CD4-positive, alpha-beta T cell treated with Interferon gamma for 1 hour (primary cell): ENCODE measurements at regions not wholly inside any gene's neighbourhood (a gene's known extent, or its start where the extent isn't known, plus 50 kb on each side); places are given as distances from the start of the nearest gene placed in this dataset.
"Not testable (repeated sequence)": the region's sequence is repeated elsewhere in the genome, so short reads cannot be mapped to it uniquely, and the experiment has no call there.

Source experiments
- DNase-seq: peaks from one replicate; pipeline ENCODE4 v3.0.0-alpha.2; 2020

DNA sequence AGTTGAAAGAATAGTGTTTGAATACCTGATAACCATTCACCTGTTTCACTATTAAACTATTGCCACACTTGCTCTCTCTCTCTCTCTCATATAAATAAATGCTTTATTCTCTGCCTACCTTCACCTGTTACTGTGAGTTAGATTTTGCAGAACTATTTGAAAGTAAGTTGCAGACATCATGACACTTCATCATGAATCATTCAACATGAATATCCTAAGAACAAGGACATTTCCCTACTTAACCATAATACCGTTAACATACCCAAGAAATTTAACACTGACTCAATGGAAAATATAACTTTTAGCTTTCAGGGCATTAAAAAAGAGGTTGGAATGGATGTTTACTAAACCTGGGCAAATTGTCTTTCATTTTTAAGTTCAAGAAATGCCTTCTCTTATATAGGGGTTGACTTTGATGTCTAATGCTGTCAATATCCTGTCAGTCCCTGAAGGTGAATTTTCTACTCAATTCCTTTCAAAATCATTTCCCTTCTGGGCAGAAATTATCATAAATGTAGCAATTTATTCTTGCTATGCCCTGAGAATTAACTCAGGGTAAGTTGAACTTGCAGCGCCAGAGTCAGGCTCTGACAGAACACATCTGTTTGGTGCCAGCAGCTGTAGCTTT is 582.6 kb upstream of the TLE4 start:
- DNase-seq = no peak

DNA sequence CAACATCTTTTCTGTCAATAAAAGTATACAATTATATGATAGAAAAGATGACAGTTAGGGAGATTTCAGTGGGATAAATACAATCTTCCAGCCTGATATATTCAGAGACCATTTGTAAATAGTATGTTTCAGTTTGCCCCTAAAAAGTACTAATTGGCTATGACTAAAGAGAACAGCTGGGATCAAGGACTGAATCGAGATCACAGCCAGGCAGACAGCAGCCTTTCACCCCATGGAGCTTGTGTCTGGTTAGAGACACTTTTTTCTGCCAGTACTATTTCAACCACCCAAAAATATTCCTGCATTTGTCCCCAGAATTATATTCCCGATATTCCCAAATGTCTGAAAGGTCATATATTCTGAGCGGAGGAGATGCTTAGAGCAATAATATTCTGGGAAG is 577.3 kb upstream of the TLE4 start:
- no peak for DNase-seq

DNA sequence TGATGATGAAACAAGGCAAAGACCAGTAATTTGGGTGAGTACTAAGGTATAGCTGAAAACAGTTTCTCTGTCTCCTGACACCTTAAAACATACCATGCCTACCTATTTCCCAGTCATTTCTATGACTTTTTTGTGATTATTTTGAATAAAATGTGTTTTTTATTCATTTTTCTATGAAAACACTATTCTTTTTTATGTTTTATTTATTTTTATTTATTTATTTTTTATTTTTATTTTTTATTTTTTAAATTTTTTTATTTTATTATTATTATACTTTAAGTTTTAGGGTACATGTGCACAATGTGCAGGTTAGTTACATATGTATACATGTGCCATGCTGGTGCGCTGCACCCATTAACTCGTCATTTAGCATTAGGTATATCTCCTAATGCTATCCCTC is 576.8 kb upstream of the TLE4 start:
- not testable (repeated sequence) for DNase-seq

GRCh38 chr9:78997296-78997695 is 574.5 kb upstream of the TLE4 start:
- DNase-seq = no peak

GRCh38 chr9:79000230-79001002 is 571.3 kb upstream of the TLE4 start:
- DNase-seq = no peak

DNA sequence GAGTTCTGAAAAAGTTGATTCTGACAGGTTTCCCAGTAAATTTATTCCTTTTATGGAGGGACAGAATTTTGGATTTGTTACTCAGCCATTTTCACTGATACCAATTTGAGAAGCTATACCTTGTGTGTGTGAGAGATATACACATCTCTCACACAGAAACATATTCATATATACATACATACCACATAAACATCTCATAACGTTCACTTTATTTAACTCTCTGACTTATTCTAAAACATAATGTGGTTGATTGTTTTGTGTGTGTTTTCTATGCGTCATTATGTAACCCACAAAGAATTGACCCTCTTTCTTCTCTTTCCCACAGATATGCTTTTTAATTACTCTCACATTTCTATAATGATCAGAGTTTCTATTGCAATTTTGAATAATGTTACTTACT is 570.8 kb upstream of the TLE4 start:
- no peak for DNase-seq

GRCh38 chr9:79003514-79003913 is 568.3 kb upstream of the TLE4 start:
- DNase-seq = no peak

GRCh38 chr9:79004032-79004431 is 567.7 kb upstream of the TLE4 start:
- no peak for DNase-seq

- DNase-seq = no peak
Observed at GRCh38 chr9:79006546-79006945, 565.2 kb upstream of the TLE4 start.

- no peak for DNase-seq
Observed at GRCh38 chr9:79007701-79008483, 563.9 kb upstream of the TLE4 start.

GRCh38 chr9:79008916-79009315 is 562.8 kb upstream of the TLE4 start:
- no peak for DNase-seq

GRCh38 chr9:79011461-79011860 is 560.3 kb upstream of the TLE4 start:
- DNase-seq = no peak

- DNase-seq = no peak
Observed at GRCh38 chr9:79012561-79012960, 559.2 kb upstream of the TLE4 start.

DNA sequence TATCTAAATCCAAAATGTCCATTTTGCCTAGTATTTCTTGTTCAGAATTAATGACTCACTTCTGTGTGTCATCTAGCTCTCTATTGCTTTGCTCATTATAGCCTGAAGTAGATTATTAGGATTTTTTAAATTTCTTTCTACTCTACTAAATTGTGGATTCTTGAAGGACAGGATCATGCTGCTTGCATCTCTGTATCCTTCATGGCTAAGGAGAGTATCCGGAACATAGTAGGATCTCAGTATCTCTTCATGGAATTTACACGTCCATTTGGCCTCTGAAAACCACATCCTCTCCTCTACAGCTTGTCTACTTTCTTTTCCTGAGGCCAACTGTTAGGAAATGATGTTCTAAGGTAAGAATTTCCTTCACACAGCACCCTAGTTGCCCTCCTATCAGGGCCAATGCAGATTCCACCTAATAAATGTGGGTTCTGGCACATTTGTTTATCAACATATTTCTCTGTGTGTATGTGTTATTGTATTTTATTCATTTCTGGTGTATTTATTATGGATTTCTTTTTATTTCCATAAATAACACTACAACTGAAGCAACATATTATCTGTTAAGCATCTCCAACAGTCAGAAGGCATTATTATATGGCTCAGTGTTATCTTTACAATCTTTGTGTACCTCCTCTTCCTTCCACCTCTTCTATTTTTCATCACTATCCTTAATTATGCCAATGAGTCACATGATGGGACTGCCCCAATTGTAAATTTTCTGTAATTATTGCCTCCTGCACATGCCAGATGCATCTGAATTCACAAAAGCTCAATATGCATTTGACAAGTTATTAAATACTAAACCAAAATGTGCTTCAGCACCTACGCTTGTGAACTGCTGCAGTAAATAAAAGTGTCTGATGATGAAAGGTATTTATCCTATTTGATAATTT is 557.8 kb upstream of the TLE4 start:
- DNase-seq = no peak

- DNase-seq = no peak
Observed at GRCh38 chr9:79014929-79015699, 556.7 kb upstream of the TLE4 start.

GRCh38 chr9:79015951-79016350 is 555.8 kb upstream of the TLE4 start:
- DNase-seq = no peak

- no peak for DNase-seq
Observed at GRCh38 chr9:79020276-79020675, 551.5 kb upstream of the TLE4 start.

DNA sequence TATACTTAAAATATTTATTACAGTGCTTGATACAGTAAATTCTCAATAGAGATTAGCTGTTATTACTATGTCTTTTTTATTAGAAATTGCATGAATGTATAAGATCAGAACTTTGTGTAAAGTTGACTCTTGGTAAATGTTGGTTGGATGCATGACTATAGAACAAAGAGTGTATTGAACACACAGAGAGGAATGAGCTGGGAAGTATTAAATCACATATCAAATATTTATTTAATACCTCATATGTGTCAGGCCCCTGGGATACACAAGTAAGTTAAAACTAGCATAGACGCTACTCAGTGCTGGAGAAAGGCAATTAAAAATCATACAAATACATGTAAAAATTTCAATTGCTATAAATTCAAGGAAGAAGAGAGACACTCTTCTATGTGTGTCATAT is 550.7 kb upstream of the TLE4 start:
- DNase-seq = no peak

DNA sequence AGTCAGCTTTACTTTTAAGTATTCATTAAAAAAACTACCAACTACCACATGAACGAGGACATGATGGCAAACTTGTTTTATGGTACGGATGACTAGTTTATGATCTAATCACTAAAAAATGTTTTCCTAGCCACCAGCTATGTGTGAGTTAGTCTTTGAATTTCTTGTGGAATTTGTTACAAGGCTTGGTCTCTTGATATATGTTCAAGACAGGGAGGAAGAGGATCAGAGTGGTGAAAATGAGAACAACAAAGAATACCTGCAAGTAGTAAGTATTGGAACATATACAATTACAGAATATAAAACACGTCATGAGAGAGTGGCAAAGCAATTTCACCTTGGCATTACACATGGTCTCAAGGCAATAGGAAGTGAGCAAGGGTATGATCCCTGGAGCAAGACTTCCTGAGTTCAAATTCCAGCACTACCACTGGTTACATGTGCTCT is 548.6 kb upstream of the TLE4 start:
- no peak for DNase-seq

DNA sequence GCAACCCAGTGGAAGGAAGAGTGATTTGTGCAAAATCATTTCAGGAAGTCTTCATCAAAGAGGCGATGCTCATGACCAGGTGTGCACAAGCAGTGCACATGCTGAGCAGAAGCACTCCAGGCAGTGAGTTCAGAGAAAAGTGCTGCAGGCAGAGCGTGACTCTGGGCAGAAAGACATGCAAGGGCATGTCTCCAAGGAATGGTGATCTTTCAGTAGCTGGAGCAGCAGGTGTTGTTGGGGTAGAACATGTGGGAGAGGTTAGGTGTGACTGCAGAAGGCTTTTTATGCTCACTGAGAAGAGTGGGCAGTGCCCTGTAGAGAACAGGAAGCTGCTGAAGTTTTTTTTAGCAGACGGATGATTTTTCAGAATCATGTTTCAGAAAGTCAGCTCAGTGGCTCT is 545.4 kb upstream of the TLE4 start:
- DNase-seq = no peak

DNA sequence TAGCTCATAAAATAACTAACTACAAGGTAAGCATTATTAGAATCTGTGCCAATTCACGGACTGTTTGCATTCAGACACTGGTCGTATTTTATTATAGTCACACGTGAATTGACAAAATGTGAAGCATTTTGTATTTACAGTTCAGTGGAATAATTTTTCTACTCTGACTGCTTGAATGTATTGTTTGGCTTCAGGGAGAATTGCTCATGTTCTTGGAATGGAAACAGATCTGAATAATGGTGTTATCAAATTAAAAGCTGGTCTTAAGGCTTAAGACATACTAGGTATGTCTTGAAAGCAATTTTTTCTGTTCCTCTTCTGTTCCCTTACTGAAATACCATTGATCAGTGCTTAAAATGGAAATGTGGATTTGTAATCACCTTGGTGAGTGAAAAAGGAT is 543.7 kb upstream of the TLE4 start:
- DNase-seq = no peak

DNA sequence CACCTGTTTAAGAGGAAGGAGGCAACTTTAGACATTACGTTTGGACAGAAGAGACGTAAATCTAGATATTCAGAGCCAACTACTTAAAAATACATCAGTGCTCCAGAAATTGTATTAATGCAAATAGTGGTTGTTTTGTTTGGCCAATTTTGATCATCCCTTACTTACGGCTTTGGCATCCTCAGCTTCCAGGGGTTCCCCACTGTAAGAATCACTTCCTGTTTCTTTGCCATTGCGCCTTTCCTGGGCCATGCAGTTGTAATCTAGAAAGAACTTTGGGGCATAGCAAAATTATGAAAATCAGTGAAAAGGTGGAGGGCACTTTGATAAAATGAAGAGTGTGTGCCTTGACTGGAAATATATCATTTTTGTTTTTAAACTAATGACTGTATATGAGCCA is 537.2 kb upstream of the TLE4 start:
- DNase-seq = no peak
